ENCODE measurements at regions not wholly inside any gene's neighbourhood (a gene's known extent, or its start where the extent isn't known, plus 50 kb on each side); places are given as distances from the start of the nearest gene placed in this dataset.

- no peak for TF ChIP-seq CTCF (IDR thresholded peaks at IDR 0.05)
- no peak for TF ChIP-seq POLR2A (IDR thresholded peaks at IDR 0.05)
Observed at GRCh38 chr11:116078101-116078591, 573.9 kb upstream of the CADM1 start.
